ENCODE measurements at regions not wholly inside any gene's neighbourhood (a gene's known extent, or its start where the extent isn't known, plus 50 kb on each side); places are given as distances from the start of the nearest gene placed in this dataset.
"Not testable (repeated sequence)": the region's sequence is repeated elsewhere in the genome, so short reads cannot be mapped to it uniquely, and the experiment has no call there.

DNA sequence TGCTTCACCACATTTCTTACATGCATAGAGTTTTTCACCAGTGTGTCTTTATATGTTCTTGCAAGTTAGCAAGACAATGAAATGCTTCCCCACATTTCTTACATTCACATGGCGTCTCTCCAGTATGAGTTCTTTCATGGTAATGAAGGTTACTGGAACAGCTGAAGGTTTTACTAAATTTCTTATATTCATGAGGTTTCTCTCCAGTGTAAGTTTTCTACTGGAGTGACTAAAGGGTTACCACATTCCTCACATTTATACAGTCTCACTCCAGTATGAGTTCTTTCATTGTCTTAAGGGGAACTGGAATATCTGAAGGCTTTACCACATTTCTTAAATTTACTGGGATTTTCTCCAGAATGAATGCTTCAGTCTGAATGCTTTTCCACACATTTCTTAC is 350.3 kb downstream of the MAT2B start:
- DNase-seq (ENCODE audit: low spot score) = no peak
- intact Hi-C loops (cut with DNase I) = no loop called here

- DNase-seq (ENCODE audit: low spot score) = no peak
- intact Hi-C loops (cut with DNase I) = no loop called here
Observed at GRCh38 chr5:163861670-163862069, 356.3 kb downstream of the MAT2B start.

DNA sequence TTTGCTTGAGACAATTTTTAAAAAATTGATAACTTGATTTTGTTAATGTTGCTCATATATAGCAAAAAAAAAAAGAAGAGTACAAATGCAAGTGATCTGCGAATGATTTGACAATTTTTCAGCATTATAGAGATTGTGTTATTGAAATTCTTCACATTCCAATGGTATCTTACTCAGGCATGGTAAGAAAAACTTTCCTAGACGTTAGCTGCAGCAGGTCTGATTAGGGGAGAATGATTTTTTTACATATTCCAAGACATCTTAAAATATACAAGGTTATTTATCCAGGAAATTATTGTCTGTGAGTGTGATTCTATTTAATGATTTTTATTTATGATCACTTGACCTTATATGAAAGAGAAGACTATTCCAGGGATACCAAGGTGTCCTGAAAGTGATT is 361.9 kb downstream of the MAT2B start:
- intact Hi-C loops (cut with DNase I) = no loop called here
- no peak for DNase-seq (ENCODE audit: low spot score)

DNA sequence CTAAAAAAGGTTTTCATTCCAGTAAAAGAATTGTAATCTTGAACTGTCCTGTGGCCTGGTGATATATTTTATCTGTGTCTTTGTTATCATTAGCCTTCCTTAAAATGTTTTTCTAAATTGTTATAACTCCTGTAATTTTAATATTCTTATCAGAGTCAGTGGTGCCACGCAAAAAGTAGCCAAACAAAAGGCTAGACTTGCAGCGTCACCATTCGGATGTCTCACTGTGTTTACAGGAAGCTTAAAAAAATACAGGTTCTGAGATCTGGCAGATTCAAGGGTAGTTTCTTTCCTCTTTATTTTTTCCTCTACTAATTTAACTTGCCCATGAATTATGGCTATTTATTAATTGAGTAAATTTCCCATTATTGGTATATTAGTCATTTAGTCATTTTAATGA is 362.3 kb downstream of the MAT2B start:
- intact Hi-C loops (cut with DNase I) = no loop called here
- DNase-seq (ENCODE audit: low spot score) = no peak

- intact Hi-C loops (cut with DNase I) = no loop called here
Observed at GRCh38 chr5:163869581-163869980, 364.2 kb downstream of the MAT2B start.

GRCh38 chr5:163870441-163870840 is 365.0 kb downstream of the MAT2B start:
- intact Hi-C loops (cut with DNase I) = no loop called here
- no peak for DNase-seq (ENCODE audit: low spot score)

More at GRCh38 chr5:163869581-163869980, 364.2 kb downstream of the MAT2B start:
- no peak for DNase-seq (ENCODE audit: low spot score)

DNA sequence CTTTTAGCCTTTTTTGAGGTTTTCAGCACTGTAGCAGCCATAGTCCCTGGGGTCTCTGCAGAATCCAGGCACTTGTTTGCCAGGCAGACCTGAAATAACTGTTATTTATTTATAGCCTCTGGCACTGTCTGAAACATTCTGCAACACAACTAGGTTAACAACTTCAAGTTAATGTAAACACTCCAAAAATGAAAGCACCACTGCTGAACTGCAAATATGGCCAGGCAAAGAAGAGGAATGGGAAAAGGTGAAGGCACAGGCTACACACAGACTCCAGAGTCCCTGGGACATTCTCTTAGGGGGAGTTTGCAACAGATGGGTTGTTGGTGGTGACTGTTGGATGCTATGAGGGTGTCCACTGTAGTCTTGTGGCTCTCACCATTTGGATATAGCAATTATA is 369.0 kb downstream of the MAT2B start:
- DNase-seq (ENCODE audit: low spot score) = no peak
- intact Hi-C loops (cut with DNase I) = no loop called here

- intact Hi-C loops (cut with DNase I); DNase-seq (ENCODE audit: low spot score): not testable (repeated sequence)
Observed at GRCh38 chr5:163874912-163875311, 369.5 kb downstream of the MAT2B start.

DNA sequence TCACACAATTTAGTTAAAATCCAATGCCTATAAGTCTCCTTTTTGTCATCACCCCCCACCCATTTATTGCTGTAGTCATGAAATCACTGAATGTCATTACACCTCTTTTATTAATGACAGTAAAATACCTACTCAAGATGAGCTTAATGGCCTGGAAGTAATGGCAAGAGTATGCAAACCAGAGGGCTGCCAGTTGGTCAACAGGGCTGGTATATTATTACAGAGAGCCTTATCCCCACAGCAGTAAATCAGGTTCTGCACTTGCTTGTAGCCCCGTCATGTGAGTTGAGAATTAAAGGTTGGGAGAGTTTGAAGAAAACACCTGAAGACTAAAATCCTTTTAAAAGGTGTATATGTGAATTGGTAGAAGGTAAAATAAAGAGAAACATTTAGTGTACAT is 372.4 kb downstream of the MAT2B start:
- no peak for DNase-seq (ENCODE audit: low spot score)
- intact Hi-C loops (cut with DNase I) = no loop called here

DNA sequence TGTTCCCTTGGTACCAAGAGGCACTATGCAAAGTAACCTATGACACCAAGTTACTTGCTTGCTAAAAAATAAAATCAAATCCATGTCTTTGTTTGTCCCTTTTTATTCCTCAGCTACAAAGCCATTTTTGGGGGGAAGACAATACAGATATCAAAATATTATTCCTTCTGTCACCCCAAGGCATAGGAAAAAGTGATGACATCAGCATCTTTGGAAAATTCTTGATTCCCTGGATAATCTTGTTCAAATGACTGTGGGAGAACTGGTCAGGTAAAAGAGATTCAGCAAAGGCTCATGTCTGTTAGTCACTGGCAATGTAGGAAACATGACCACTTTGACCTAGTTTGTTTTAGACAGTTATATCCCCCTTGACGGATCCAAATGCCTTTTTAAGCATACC is 373.1 kb downstream of the MAT2B start:
- intact Hi-C loops (cut with DNase I) = no loop called here
- no peak for DNase-seq (ENCODE audit: low spot score)

- no peak for DNase-seq (ENCODE audit: low spot score)
- intact Hi-C loops (cut with DNase I) = no loop called here
Observed at GRCh38 chr5:163880302-163880701, 374.9 kb downstream of the MAT2B start.

- intact Hi-C loops (cut with DNase I) = no loop called here
- no peak for DNase-seq (ENCODE audit: low spot score)
Observed at GRCh38 chr5:163885117-163885516, 379.7 kb downstream of the MAT2B start.

GRCh38 chr5:163887854-163888253 is 382.4 kb downstream of the MAT2B start:
- DNase-seq (ENCODE audit: low spot score) = no peak
- intact Hi-C loops (cut with DNase I) = no loop called here

GRCh38 chr5:163888366-163888765 is 382.9 kb downstream of the MAT2B start:
- intact Hi-C loops (cut with DNase I) = no loop called here
- DNase-seq (ENCODE audit: low spot score) = no peak

GRCh38 chr5:163889369-163889768 is 383.9 kb downstream of the MAT2B start:
- DNase-seq (ENCODE audit: low spot score) = no peak
- intact Hi-C loops (cut with DNase I) = no loop called here

DNA sequence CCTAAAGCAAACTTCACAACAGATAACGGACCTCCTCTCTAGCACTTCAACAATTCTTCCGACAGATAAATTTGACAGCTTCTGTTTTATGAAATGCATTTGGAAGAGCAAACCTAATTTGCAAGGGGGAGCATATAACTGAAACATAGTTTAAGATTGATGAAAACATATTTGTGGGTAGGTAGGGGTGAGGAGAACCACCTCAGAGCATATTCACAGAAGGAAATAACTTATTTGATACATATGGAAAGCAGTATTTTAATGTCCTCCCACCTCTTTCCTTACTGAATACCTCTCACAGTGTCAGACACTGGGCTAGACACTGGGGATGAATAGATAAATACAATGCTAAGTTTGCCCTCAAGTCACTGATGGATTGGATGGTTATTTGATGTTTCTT is 384.8 kb downstream of the MAT2B start:
- intact Hi-C loops (cut with DNase I) = no loop called here

DNA sequence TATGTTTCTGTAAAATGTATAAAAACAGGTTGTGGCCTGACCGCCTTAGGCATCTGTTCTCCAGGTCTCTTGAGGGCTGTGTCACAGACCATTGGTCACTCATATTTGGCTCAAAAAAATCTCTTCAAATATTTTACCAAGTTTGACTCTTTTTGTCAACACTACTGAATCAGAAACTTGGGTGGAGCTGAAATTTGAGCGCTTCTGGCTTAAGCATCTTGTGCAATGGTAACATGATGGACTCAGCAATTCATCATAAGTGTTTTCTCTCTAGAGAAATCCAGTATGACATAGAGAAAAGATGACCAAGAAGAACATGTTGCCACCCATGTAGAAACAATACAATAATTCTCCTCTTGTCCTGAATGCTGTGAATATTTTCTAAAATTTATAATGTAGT is 387.9 kb downstream of the MAT2B start:
- no peak for DNase-seq (ENCODE audit: low spot score)
- intact Hi-C loops (cut with DNase I) = no loop called here

More for the DNA sequence above, 384.8 kb downstream of the MAT2B start:
- no peak for DNase-seq (ENCODE audit: low spot score)

- DNase-seq (ENCODE audit: low spot score) = no peak
Observed at GRCh38 chr5:163894645-163895044, 389.2 kb downstream of the MAT2B start.

DNA sequence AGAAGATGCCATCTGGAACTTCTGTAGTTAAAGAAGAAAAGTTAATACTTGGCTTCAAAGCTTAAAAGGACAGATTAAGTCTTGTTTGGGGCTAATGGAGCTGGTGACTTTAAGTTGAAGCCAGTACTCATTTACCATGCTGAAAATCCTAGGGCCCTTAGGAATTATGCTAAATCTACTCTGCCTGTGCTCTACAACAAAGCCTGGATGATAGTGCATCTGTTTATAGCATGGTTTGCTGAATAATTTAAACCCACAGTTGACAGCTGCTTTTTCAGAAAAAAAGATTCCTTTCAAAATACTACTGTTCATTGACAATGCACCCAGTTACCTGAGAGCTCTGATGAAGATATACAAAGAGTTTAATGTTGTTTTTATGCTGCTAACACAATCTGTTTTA is 393.5 kb downstream of the MAT2B start:
- DNase-seq (ENCODE audit: low spot score) = no peak

More at GRCh38 chr5:163894645-163895044, 389.2 kb downstream of the MAT2B start:
- intact Hi-C loops (cut with DNase I) = no loop called here

GRCh38 chr5:163907783-163908182 is 402.4 kb downstream of the MAT2B start:
- intact Hi-C loops (cut with DNase I); DNase-seq (ENCODE audit: low spot score): not testable (repeated sequence)

More for the DNA sequence above, 393.5 kb downstream of the MAT2B start:
- intact Hi-C loops (cut with DNase I) = no loop called here

DNA sequence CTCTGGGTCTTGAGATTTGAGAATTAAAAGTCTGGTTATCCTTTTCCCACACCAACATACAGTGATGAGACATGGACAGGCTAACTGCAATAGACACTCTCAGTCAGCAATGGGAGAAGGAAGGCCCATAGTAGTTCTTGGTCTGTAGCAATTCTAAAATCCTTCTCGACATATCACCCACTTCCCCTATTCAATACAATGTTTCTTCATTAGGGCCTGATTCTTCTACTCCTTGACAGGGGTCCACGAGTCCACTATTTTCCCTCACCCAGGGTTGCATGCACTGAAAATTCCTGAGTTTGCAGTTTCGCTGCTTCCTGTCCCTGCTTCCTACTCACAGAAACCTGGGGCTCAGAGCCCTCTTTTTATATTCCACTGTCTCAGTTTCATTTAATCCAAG is 402.8 kb downstream of the MAT2B start:
- no peak for DNase-seq (ENCODE audit: low spot score)
- intact Hi-C loops (cut with DNase I) = no loop called here

DNA sequence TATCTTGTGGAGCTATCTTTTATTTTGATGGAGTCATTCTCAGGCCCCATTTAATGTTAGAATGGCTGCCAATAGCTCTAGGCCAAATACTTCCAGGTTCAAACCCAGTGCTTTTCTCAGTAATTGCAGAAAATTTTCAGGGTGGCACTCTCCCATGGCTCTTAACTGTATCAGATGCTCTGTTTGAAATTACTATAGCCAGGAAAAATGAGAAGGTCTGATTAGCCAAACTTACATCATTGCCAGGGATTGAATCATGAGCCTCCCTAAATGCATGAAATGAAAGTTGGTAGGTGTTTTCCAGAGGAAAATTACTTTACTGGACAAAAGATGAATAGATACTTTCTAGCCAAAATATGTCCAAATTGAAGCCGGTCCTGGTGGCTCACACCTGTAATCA is 404.8 kb downstream of the MAT2B start:
- intact Hi-C loops (cut with DNase I) = no loop called here
- DNase-seq (ENCODE audit: low spot score) = no peak

All from cardiac septum (tissue), 1 donor.